ENCODE measurements at regions not wholly inside any gene's neighbourhood (a gene's known extent, or its start where the extent isn't known, plus 50 kb on each side); places are given as distances from the start of the nearest gene placed in this dataset.

GRCh38 chrX:88828011-88828410, 81.0 kb downstream of the CPXCR1 start:
- POLR2A ChIA-PET, result no interaction called here
- Histone ChIP-seq H3K9me3 (ENCODE audit: low read length) (no peaks in the 10 kb centered on the region), H3K9ac (ENCODE audit: insufficient read depth, low read depth, low read length) (no peak overlapping the region), H3K27ac (ENCODE audit: extremely low read length, insufficient read depth, low read length) (no peak overlapping the region), H3K27me3 (ENCODE audit: control insufficient read depth in 1 of 2, insufficient read depth in 2 of 2, low read length in 2 of 2) (no peaks in the 10 kb centered on the region), H4K20me1 (ENCODE audit: insufficient read depth, low read length) (no peaks in the 10 kb centered on the region), H3K4me2 (ENCODE audit: low read depth, low read length) (no peak overlapping the region), H3K4me3 (replicated peaks in 1 of 3; ENCODE audit: insufficient read depth in 1 of 3, low read depth in 2 of 3, low read length in 3 of 3) (no peak overlapping the region), H2AFZ (ENCODE audit: low read length) (no peak overlapping the region), H3K4me1 (ENCODE audit: insufficient read depth, low read length) (no peaks in the 10 kb centered on the region), H3K79me2 (ENCODE audit: insufficient read depth, low read length) (no peaks in the 10 kb centered on the region), H3K36me3 (replicated peaks in 1 of 2; ENCODE audit: control insufficient read depth in 1 of 2, insufficient read depth in 2 of 2, low read length in 2 of 2) (no peaks in the 10 kb centered on the region)
- FAIRE-seq (no peak), DNase-seq (ENCODE audit: low spot score) (no peak), ATAC-seq (no peak)
- in situ Hi-C loops (cut with HindIII; ENCODE audit: extremely low pct_ligation_motif_present, low pct_unique_long_range_greater_than_20kb), result no loop called here
- WGBS (ENCODE audit: low lambda C conversion rate), result 31% methylated on average over 2 of the region's 2 CpGs
- TF ChIP-seq ONECUT2 (CRISPR knock-in tag; IDR thresholded peaks at IDR 0.05) (no peak), RBM39 (IDR thresholded peaks at IDR 0.05; ENCODE audit: low read depth, low read length, poor library complexity, severe bottlenecking) (no peak), RXRA (CRISPR knock-in tag; IDR thresholded peaks at IDR 0.05) (no peak), ZNF513 (CRISPR knock-in tag; conservative IDR thresholded peaks at IDR 0.05) (no peak), MIXL1 (CRISPR knock-in tag; IDR thresholded peaks at IDR 0.05) (no peak), PREB (CRISPR knock-in tag; IDR thresholded peaks at IDR 0.05) (no peak), ATAD3A (CRISPR knock-in tag; IDR thresholded peaks at IDR 0.05) (no peak), ZNF230 (CRISPR knock-in tag; IDR thresholded peaks at IDR 0.05) (no peak), U2AF1 (optimal IDR thresholded peaks at IDR 0.05; ENCODE audit: low read depth, low read length) (no peak), YEATS2 (CRISPR knock-in tag; IDR thresholded peaks at IDR 0.05; ENCODE audit: borderline replicate concordance) (no peak), TOE1 (CRISPR knock-in tag; IDR thresholded peaks at IDR 0.05) (no peak)
- intact Hi-C loops (cut with micrococcal nuclease; ENCODE audit: unreplicated experiment), result no loop called here
- no TSS peak for BruUV-seq (replicated peaks)
- CTCF ChIA-PET (ENCODE audit: low intra/inter-chr PET ratio, low total read pairs), result no interaction called here

Measured in HepG2 (cell line).